Cardiac fibroblast (primary cell): ENCODE measurements at regions not wholly inside any gene's neighbourhood (a gene's known extent, or its start where the extent isn't known, plus 50 kb on each side); places are given as distances from the start of the nearest gene placed in this dataset.

Experiments used
- DNase-seq, 2 donors: peaks; one replicate each; pipeline versions ENCODE4 v3.0.0 to v3.0.0-alpha.2; 2010; ENCODE audit warnings: low read depth in 2 of 2
- H3K4me3 ChIP-seq, 2 donors: replicated peaks in 1 of 2; 1 replicate in 1 of 2; 2 replicates in 1 of 2; pipeline ENCODE4 v1.5.1; 2011; ENCODE audit warnings: low read depth in 2 of 2, low read length in 2 of 2, mild to moderate bottlenecking in 2 of 2, moderate library complexity in 1 of 2
- CTCF ChIP-seq: IDR thresholded peaks from one replicate; pipeline ENCODE4 v1.5.1; 2011; ENCODE audit warnings: low read depth, mild to moderate bottlenecking, low read length, inconsistent platforms

DNA sequence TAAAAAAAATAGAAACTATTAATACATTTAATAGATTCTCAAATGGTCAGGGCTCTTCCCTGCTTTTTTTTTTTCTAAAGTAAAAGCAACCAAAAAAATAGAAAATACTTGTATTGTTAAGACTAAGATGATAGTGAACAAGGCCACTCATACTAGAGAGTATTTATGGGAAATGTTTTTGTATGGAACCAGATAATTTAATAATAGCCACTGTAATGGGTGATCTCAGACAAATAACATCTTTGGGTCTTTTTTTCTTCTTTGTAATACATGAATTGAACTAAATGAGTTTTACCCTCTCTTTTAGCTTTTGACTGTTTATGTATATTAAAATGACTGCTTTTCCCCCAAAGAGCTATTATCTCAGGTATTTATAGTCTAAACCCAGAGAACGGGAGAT, 92.1 kb upstream of the ELOVL6 start:
- H3K4me3 ChIP-seq, result no peak overlapping the region
- no peak for DNase-seq
- TF ChIP-seq CTCF, result no peak

DNA sequence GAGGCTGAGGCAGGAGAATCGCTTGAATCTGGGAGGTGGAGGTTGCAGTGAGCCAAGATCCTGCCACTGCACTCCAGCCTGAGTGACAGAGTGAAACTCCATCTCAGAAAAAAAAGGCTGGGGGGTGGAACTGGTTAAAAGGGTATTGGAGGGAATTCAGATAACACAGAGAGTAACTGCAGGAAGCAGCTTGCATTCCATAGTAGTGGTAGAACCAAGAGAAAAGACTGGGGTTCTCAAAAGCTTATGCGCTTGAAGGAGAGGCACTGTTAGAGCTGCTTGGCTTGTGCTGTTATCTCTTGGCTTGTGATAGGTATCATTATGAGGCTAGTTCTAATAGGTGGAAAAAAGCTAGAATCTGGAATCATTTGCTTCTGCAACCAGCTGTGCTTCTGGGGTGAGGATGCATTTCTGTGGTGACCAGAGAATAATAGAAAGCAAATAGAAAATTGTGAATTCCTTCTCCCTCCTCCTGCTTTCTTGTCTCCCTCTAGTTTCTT, 91.2 kb upstream of the ELOVL6 start:
- no peak for TF ChIP-seq CTCF
- no peak overlapping the region for H3K4me3 ChIP-seq
- no peak for DNase-seq

GRCh38 chr4:110287130-110287529, 88.7 kb upstream of the ELOVL6 start:
- DNase-seq, result peak; percentile 75 to 81
- TF ChIP-seq CTCF, result no peak
- H3K4me3 ChIP-seq, result no peak overlapping the region

DNA sequence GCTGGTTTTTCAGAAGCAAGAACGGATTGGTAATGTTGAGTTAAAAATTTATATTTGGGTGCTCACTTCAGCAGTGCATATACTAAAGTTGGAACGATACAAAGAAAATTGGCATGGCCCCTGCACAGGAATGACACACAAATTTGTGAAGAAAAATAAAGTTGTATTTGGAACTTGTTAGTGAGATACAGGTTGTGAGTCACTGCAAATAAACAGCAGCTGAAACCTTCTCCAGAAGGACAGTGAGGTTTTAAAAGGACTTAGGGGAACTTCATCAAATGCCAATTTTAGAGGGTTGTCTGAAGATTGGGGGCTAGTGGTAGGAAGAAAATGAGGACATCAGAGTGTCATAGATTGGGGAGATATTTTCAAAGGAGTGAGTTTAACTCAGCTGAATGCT, 79.7 kb upstream of the ELOVL6 start:
- no peak overlapping the region for H3K4me3 ChIP-seq
- no peak for TF ChIP-seq CTCF
- peak in 1 of 2 donors; percentile 13 for DNase-seq

GRCh38 chr4:110275871-110276270, 77.5 kb upstream of the ELOVL6 start:
- TF ChIP-seq CTCF, result no peak
- peak in 1 of 2 donors; percentile 63 for DNase-seq
- no peak overlapping the region for H3K4me3 ChIP-seq

DNA sequence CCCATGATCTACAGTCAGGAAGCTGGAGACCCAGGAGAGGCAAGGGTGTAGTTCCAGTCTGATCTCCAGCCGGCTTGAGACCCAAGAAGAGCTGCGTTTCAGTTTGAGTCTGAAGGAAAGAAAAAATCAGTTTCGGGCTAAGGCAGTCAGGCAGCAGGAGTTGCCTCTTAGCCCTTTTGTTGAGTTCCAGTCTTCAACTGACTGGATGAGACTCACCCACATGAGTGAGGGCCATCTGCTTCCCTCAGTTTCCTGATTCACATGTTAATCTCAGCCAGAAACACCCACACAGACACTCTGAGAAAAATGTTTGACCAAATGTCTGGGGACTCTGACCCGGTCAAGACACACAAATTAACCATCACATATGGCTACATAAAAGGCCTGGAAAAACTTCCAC, 73.6 kb upstream of the ELOVL6 start:
- no peak overlapping the region for H3K4me3 ChIP-seq
- no peak for DNase-seq
- TF ChIP-seq CTCF, result no peak

GRCh38 chr4:110270492-110271197, 72.2 kb upstream of the ELOVL6 start:
- TF ChIP-seq CTCF, result no peak
- peak; percentile 33 to 76 for DNase-seq
- no peak overlapping the region for H3K4me3 ChIP-seq
